CD4-positive, alpha-beta T cell treated with Interleukin-15 for 1 hour (primary cell): ENCODE measurements at regions not wholly inside any gene's neighbourhood (a gene's known extent, or its start where the extent isn't known, plus 50 kb on each side); places are given as distances from the start of the nearest gene placed in this dataset.
A peak's percentile ranks its signal among the peaks of the same experiment; 100 is the strongest.

ENCODE experiments used
- DNase-seq: peaks from one replicate; pipeline ENCODE4 v3.0.0-alpha.2; 2020

DNA sequence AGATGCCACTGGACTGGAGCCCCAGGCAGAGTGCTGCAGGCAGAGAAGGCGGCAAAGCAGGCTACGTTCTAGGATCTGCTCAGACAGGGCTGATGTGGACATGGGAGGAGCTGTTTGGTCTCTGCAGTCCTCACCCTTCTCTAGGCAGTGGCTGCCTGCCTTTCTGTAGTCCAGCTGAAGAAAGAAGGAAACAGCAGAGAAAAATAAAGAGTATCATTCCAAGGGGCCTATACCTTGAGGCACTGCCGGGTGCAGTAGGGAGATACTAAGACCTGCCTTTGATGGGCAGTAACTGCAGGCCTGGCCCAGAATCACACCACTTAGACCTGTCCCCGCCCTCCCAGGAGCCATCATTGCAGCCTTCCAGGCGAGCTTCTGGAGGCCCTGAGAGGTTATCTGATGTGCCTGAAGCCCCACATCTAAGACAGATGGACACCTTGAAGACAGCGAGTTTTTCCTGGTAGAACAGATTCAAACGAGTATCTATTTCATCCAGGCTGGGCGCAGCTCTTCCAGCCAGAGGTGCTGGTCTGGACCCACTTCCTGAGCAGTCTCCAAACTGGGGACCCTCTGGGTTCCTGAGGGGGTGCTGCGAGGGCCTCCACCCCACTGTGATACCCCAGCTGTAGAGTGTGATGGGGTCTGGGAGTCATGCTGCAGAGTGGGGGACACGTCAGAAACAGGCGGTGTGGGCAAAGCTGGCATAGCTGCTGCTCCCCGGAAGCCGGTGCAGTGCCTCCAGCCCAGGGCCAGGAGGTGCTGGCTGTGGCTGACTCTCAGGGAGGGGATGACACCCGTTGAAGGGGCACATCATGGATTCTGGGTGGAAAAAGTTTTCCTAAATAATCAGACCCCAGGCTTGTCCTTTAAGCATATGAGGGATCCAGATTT is 87.3 kb upstream of the OTOS start:
- DNase-seq: no peak

DNA sequence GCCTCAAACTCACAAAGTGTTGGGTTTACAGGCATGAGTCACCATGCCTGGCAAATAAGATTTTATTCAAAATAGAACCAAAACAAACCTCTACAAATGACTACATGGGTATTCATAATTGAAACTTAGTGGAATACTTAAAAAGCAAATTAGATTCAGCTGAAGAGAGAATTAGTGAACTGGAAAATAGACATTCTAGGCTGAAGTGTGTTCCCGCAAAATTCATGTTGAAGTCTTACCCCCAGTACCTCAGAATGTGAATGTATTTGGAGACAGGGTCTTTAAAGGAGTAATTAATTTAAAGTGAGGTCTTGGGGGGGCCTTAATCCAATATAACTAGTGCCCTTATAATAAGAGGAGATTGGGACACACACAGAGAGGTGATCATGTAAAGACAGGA is 88.5 kb upstream of the OTOS start:
- DNase-seq: no peak

DNA sequence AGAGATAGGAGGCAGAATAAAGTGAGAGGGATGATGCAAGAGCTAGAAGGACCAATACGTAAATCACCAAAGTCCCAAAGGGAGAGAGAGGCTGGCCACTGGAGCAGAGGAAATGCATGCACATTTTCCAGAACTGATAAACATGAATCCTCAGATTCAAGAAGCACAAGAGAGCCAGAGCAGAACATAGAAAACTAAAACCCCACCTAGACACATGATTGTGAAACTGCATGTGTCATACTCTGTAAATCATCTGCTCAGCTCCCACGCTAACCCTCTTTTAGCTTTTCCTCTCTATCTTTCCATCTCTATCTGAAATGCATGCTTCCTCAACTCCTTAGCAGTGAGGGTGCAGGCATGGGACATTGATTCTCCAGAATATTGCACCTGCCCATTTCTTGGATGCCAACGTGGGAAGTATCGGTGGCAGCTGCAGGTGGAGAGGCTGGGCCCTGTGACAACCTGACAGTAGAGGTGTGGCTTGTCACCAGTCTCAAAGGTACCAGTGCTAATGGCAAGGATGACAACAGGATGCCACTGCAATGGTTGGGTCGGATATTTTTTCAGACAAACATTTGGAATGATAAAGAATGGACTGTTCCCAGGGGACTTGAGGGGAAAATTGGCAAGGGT is 89.3 kb upstream of the OTOS start:
- DNase-seq: no peak

DNA sequence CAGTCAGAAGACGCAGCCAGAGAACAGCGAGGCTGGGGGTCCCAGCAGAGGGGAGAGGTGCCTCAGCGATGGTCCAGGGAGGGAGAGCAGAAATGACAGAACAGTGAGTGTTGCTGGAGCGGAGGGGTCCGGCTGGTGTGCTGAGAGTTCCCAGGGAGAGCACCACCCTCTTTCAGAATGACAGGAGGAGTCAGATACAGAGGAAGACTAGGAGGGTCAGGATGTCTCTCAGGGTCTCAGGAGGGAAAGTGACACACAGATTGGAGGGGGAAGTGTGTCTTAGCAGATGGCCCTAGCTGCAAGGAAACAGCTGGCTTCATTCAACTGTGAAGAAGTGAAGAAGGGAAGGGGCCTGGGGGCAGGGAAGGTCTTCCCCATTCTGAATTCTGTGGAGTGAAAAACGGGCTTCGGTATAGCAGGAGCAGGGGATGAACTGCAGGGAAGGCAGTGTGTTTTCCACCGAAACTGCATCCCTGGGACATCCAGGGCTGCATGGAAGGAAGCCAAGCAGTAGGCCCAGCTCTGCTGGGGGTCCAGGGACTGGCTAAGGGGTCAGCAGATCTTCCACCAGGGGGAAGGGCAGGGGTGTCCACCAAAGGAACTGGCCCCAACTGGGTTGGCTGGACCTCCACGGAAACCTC is 90.0 kb upstream of the OTOS start:
- DNase-seq: no peak

DNA sequence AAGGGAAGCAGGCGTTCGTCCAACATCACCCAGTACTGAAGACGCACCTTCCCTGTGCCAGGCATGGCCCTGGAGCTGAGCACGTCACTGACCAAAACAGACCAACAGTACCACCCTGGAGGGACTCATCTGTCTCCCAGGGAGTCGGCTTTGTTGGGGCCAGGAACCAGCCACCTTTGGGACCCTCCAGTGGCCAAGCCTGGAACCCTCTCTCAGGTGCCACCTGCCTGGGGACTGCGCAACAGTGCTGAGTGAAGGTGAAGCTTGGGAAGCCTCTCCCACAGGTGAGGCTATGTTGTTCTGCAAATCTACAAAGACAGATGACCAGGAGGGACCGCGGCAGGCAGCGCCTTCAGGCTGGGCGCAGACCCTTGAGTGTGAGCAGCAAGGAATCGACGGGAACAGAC is 91.4 kb upstream of the OTOS start:
- DNase-seq: no peak

DNA sequence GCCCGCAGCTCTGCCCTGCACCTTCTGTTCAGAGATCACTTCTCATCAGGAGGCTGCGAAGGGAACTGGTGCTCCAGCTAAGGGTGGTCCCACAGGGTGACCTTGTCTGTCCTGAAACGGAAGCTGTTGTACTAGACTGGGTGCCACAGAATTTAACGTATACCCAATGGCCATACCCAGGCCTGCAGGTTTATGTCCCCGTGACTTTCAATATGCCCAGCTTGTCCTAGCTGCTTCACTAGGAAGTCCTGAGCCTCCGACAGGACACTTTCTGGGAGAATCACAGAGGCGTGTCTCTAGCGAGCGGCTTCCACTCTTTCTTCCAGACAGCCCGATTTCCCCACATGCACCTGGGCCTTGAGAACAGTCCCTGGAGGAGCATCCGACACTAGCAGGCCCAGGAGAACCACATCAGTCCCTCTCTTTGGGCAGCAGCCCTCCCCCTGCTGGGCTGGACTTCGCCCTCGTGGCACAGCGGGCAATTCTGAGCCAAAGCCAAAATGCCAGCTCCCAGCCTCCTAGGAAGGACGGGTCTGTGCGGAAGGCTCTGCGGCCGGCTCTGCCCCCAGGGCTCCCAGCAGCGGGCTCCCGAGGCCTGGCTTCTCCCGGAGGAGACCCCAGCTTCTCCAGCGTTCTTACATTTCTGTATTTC is 91.9 kb upstream of the OTOS start:
- DNase-seq: no peak

DNA sequence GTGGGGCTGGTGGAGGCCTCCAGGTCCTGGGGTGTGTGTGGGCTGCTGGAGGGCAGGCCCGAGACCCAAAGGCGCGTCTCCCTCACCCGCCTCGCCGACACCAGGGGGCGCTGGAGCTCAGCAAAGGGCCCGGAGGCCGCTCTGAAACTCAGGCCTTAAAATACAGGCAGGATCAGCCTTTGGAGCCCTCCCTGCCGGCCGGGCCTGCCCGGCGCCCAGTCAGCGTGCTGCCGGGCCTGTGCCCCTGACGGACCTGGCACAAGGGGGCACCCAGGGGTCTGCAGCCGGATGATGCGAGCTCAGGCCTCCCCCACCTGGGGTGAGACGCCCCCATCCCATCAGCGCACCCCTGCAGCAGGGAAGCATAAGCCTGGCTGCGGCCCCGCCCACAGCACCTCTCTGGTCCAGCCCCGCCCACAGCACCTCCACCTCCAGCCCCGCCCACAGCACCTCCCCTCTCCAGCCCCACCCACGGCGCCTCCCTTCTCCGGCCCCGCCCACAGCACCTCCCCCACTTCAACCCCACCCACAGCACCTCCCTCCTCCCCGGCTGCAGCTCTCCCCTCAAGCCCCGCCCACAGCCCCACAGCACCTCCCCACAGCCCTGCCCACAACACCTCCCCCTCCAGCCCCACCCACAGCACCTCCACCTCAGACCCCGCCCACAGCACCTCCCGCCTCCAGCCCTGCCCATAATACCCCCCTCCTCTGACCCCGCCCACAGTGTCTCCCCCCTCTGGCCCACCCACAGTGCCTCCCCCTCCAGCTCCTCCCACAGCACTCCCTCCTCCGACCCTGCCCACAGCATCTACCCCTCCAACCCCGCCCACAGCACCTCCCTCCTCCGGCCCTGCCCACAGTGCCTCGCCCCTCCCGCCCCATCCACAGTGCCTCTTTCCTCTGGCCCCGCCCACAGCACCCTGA is 92.8 kb upstream of the OTOS start:
- peak; percentile 66 for DNase-seq

DNA sequence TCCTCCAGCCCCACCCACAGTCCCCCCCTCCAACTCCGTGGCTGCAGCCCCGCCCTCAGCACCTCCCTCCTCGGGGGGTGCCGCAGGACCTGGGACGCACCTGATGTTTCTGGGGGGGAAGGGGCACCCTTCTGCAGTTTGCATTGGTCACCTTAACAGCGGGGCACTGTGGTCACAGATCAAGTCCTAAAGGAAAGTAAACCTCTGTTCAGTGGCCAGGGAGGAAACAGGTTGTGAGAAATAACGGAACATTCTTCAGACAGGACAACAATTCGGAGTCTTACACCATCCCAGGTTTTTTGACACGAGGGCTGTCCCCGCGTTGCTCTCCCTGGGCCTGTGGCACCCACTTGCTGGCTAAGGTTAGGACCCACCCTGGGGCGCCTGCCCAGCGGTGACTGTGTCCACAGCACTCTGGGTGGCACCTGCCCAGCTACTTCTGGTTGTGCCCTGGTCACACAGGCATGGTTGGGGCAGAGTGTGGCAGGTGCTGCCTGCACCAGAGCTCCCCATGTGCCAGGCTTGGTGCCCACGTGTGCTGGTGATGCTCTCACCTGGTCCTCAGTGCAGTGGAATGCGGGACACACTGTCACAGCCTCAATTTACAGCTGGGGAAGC is 93.5 kb upstream of the OTOS start:
- DNase-seq: no peak

DNA sequence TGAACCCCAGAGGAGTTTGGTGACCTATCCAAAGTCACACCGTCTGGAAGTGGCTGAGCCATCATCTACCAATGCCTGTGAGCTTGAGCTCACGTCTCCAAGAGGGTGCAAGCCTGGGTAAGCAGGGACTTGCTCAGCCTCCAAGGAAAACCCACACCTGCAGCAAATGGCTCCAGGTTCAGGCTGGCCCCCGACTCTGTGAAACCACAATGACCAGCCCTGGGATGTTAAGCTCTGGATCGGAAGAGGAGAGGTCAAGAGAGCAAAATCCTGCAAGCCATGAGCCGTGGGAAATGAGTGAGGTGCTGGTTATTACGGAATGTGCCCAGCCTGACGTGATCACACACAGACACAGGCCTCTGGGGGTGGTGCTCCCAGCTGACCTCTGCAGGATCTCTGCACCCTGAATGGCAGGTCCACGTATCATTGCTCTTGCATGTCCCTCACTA is 94.1 kb upstream of the OTOS start:
- no peak for DNase-seq

DNA sequence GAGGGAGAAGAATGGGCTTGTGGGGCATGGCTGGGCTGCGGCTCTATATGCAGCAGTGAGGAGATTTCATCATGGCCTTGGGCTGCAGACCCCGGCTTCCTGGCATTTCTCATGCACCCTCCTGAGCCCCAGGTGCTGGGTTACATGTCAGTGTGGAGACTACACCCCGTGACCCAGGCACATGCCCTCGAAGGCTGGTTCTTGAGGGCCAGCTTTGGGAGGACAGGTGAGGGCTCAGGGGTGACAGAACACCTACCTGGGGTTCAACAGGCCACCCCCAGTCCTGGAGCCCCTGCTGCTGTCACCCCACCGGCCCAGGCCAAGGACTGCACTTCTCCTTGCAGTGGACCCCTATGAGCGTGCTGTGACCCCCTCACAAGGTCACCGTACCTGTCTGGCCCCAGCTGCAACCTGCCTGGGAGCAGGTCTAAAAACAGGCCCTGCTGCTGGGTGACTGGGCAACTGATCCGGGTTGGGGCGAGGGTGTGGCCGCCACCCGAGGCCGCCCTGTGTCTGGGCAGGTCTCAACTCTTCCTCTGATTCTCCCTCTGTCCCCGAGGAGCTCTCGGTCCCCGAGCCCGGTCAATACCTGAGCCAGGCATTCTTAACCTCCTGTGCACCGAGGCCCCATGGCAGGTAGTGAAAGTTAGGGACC is 94.8 kb upstream of the OTOS start:
- DNase-seq: no peak

DNA sequence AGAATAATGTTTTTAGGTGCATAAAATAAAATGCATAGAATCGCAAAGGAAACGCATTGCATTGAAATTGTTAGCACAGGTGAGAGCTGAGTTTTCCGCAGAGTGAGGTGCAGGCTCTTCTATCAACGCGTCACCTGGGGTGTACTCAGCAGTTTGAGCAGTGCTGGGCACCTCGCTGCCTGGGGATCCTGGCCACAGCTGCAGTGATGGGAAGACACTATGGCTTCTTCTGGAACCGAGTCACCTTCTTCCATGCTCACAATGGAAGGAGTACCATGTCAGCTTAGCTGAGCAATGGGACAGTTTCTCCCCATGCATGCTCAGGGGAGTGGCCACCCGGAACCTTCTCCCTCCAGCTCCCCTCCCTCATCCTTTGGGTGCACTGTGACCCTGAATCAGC is 95.4 kb upstream of the OTOS start:
- no peak for DNase-seq

DNA sequence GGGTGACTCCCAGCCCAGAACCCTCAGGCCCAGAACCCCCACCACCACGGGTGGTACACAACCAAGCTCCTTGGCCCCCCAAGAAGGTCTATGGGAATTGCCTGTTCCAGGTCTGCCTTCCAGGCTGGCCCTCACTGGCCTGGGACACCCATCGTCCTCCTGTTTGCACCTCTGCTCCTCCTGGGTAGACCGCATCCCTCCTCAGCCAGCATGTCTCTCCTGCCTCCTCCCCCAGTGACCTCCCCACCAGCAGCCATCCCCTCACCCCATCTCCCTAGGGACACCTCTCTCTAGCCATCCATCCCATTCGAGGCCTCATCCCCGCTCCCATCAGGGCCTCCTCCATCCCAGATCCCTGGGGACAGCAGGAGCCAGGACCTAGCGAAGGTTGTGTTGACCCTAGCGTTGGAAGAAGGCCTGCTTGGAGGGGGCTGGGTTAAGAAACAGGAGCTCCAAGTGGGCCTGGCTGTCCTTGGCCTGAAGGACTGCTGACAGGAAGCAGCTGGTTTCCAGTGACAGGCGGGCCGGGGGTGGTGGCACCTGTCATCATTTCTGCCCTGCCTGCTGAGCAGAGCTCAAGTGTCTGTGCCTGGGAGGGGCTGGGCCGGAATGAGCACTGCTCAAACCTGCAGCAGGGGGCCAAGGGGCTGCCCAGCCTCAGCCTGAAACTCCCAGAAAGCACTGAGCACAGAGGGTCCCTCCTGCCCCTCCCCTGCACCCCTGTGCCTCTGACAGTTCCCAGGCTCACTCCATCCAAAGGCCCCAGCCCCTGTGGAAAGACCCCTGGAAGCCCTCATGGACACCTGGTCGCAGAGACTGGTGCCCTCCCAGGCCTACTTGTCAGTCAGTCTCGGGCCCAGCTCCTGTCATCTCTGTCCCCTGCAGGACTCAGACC is 96.0 kb upstream of the OTOS start:
- no peak for DNase-seq

DNA sequence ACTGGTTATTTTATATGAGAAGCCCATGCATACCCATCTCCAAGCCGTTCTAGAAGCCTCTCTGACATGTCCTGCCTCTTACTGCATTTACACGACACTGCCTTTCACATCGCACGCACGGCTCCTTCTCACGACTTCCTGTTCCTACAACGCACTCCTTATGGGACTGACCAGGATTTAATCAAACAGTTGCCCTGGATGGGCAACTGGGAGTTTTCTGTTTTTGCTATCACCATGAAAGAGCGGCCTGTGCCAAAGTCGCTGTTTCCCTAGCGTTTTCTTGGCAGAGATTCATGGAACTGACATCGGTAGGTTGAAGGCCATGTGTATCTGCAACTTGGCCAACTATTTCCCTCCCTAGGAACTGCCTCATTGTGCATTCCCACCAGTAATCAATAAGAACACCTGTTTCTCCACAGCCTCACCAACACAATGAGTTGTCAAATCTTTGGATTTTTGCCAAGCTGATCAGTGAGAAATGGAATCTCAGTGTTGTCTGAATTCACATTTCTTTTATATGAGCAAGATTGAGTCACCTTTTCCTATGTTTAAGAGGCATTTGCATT is 97.2 kb upstream of the OTOS start:
- DNase-seq: no peak

DNA sequence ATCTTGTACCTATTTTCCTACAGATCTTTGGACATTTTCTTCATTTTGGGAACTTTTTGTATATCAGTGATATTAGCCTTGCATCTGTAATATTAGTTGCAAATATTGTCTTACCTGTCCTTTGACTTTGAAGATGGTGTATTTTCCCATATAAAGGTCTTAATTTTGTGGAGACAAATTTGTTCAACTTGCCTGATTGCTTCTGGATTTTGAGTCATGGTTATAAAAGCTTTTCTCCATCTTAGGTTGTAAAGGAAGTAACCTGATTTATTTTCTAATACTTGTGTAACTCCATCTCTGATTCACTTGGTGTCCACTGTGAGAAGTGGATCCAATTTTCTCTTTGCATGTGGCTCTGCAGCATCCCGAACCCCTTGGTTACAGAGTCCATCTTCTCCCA is 97.7 kb upstream of the OTOS start:
- no peak for DNase-seq

DNA sequence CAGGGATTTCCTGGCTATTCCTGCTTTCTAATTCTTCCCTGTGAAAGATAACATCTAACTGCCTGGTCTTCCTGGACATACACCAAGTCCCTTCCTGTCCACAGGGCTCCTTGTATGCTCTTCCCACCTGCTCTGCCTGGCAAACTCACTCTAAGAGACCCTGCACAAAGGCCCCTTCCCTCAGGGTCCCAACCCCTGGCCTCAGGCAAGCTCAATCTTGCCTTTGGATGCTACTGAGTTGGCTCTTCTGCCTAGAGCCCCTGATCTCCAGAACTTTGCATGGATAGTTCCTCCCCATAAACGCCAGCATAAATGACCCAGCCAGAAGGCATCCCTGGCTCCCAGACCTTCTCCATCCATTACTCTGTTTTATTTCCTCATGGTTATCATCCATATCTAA is 98.3 kb upstream of the OTOS start:
- no peak for DNase-seq

DNA sequence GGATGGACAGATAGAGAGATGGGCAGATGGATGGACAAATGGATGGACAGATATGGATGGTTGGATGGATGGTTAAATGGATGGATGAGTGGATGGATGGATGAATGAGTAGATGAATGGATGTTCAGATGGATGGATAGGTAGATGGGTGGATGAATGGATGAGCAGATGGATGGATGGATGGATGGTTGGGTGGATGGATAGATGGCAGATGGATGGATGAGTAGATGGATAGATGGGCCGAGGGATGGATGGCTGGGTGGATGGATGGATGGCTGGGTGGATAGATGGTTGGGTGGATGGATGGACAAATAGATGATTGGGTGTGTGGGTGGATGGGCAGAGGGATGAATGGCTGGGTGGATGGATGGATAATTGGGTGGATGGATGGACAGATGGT is 98.9 kb upstream of the OTOS start:
- DNase-seq: no peak

DNA sequence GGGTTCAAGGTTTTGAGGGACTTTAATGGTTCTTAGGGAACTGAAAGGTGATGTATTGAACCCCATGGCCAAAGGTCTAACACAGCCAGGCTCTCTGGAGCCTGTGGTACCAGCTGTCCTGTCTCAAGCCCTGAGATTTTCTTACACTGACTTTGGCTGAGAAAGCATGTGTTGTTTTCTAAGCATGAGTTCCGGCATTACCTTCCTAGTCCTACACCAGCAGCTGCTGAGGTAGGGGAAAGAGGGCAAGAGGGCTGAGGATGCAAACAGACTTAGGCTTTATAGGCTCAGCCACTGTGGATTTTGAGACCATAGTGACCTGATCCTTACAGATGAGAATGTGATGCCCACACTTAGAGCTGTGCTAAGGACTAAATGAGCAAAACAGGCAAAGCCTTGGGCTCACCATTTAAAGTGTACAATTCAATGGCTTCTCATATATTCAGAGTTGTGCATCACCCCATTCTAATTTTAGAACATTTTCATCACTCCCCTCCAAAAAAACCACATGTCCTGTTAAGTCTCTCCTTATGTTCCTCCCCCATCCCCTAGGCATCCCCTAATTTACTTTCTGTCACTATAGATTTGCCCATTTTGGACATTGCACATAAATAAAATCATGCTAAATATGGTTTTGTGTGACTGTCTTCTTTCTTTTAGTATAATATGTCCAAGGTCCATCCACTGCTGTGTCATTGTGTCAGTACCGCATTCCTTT is 99.7 kb upstream of the OTOS start:
- DNase-seq: no peak

DNA sequence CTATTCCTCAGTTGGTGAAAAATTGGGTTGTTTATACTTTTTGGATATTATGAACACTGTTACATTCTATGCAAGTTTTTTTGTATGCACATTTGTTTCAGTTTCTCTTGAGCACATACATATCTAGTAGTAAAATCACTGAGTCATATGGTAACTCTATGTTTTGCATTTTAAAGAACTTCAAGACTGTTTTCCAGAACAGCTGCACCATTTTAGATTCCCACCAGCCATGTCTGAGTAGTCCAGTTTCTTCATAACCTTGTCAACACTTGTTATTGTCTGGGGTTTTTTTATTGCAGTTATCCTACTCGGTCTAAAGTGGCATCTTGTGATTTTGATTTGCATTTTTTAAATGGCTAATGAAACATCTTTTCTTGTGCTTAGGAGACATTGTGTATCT is 100.3 kb upstream of the OTOS start:
- DNase-seq: no peak

DNA sequence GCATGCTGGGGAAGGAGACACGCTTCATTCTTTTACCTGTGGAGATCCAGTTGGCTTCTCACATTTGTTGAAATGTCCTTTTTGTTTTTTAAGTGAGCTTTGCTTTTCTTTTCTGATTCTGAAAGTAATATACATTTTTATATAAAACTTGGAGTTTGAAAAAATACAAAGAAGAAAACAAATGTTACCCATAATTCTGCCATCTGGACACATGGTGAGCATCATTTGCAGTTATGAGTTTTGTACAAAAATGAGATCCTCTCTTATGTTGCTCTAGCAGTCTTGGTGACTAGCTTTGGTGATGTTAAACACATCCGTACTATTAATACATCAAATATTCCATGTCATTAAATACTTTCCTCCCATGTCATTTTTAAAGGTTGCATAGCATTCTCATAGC is 101.1 kb upstream of the OTOS start:
- no peak for DNase-seq
